GM18909 (cell line): ENCODE measurements at regions not wholly inside any gene's neighbourhood (a gene's known extent, or its start where the extent isn't known, plus 50 kb on each side); places are given as distances from the start of the nearest gene placed in this dataset.

Source experiments
- ATAC-seq: cut with Tn5 transposase; IDR thresholded peaks from one replicate; pipeline ENCODE4 v1.9.1; 2021; ENCODE audit warnings: mild to moderate bottlenecking; ENCODE audit not compliant: unreplicated experiment, poor library complexity

DNA sequence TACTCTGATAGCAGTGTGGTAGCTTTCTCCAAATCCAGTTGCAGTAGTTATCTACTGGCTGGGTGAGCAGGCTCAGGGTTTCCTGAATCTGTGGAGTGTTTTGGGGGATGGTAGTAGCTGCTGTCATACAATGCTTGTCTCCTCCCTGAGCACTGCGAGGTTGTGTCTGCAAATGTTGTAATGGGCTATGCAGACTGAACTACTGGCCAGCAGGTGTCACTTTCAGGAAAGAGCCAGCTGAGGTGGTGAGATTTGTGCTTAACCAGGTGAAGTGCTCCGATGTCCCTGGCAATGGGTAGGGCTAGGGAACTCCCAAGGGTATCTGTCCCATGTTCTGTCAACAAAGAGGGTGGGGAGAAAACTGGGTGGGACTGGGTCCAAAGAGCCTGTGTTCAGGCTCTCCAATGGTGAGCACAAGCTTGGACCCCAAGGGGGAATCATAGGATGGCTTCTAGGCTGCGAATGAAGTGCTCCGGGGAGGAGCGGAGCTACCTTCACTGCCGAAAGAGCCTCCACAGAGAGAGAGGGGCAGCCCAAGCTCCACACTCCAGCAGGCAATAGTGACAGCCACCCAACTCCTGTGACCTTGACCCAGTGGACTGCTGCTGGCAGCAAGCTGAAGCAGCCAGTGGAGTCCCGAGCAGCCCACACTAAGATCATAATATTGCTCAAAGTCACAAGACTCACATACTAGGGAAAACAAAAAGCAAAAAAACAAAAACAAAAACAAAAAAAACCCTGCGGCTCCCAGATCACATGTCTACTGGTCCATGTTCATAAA is 1324.0 kb upstream of the USP15 start:
- ATAC-seq, result no peak

DNA sequence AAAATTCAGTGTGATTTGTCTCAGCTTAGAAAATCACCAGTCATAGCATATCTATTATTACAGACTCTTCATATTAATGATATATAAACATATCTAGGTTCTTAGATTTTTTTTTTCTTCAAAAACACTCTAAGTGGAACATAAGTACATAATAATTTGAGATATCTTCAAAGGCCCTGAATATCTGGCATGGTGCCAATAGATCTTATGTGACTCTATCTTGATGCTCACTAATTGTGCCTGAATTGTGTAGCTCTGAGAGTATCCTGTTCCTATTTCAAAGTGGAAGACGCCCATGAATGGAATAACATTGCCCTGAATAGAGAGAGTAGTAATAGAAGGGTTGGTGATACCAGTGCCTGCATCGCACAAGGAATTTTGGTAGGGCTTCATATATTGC is 1312.7 kb upstream of the USP15 start:
- ATAC-seq, result no peak

GRCh38 chr12:60967128-60967527 is 1293.1 kb upstream of the USP15 start:
- no peak for ATAC-seq

DNA sequence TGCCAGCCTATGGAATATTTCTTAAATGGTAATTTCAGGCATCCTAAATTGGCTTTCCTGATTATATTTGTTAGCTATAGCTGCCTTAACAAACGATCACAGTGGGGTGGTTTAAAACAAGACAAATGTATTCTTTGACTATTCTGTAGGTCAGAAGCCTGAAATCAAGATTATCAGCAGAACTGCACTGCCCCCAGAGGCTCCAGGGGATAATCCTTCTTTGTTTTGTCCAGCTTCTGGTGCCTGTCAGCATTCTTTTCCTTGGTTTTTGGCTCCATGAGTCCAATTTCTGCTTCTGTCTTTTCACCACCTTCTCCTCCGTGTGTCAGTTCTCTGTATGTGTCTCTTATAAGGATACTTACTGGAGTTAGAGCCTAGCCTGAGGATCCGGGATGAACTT is 1282.2 kb upstream of the USP15 start:
- ATAC-seq, result no peak

DNA sequence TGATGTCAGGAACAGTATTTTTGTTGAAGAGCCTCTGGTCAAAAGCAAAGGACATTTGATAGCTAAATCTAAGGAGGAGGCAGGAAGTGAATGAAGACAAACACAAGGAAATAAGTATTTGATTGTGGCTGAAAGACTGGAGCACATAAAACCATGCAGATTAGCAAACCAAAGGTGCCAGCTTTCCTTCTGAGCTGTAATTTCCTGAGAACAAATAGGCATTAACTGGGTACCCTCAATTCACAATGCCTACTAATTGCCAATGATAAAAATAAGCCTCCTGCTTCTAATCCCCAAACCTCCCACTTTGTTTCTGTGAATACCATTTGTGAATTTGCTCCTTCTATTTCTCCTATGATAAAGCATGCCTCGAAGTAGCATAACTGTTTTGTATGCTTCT is 1279.6 kb upstream of the USP15 start:
- no peak for ATAC-seq

DNA sequence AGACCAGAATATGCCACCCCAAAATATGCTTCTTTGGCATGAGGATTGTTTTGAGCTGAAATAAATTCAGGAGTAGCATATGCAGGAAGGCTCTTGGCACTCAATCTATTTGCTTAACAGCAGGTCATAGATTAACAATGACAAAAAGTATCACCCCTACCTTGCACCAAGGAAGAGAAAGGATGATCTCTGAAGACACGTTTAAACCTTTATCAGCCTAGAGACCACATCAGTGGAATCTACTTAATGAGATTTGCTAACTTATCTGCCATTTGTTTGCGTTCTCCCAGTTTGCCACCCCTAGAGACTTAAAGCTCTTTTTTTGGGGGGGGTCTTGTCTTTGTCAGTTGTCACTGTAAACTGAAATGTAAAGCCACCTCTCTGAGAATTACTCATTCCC is 1278.7 kb upstream of the USP15 start:
- ATAC-seq, result no peak

DNA sequence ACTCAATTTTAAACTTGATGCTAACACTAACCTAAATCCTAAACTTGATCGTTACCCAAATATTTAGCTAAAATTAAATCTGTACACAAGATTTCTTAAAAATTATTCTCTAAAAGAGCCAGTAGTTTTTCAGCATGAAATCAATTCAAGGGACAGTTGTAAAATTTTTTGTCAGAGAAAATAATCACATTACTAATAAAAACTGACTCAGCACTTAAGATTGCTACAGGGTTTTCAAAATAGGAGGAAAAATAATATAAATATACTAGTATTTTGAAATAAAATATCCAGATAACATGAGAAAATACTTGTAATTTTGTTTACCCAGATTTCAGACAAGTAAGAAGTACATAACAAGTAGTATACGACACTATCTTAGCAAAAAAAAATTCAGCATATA is 1268.1 kb upstream of the USP15 start:
- no peak for ATAC-seq

- no peak for ATAC-seq
These were observed 1264.9 kb upstream of the USP15 start for GRCh38 chr12:60995256-60995825.

DNA sequence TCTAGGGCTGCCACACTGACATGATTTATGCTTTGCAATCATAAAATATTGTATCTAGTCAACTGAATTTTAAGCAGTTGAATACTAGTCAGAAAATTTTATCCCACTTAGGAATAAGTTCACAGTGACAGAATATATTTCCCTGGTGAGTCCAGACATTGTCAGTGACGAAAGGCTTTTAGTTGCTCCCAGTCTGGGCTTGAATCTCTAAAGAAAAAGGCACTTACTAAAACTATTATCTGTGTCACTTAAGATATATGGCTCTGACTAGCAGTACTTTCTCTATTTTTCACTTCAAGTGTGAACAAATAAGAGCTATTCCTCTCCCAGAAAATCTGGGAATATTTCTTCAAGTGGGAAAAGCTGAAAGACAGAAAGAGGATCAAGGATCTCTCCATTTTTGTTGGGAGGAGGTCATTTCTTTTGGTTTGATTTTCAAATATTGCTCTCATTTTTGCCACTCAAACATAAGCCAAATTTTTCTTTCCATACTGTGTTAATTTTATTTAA is 1262.3 kb upstream of the USP15 start:
- ATAC-seq, result no peak

DNA sequence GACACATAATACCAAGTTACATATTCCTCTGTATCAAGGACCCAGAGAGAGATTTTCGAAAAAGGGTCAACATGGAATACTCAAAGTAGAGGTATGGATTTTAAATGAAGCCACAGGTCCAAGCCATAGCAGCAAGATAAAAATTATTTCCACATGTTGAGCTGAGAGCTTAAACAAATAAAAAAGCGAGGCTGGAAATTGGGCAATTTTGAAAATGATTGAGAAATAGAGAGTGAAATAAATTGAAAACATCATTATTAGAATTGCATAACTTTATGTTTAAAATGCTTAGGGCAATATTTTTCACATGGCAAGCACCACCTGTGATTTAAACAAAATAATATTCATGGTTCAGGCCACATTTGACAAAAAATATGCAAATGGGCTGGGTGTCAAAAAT is 1251.0 kb upstream of the USP15 start:
- ATAC-seq, result no peak

DNA sequence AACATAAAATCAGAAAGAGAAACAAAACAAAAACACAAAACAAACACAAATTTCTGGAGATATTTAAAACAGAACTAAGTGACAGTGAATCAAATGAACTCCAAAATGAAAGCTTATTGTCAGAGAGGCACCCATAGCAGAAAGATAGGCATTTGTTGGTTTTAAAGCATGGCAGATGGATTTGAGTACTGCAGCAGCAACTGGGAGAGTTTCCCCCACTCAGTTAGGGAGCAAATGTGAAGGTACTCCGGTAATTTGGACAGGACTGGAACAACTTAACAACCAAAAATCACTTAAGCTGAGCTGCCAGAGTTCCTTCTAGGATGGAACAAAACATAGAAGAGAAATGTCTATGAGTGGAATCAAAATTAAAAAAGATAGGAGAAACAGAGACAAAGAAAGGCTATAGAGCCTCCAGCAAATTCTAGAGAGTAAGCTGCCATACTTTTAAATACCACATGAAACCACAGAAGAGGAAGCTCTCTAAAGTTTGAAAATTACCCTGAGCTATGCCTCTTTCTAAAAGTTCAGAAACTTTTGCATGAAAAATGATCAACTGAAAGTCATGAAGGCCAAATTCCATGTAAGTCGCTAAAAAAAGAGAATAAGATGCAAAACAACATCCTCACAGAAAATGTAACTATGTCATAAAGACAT is 1248.3 kb upstream of the USP15 start:
- ATAC-seq, result no peak

DNA sequence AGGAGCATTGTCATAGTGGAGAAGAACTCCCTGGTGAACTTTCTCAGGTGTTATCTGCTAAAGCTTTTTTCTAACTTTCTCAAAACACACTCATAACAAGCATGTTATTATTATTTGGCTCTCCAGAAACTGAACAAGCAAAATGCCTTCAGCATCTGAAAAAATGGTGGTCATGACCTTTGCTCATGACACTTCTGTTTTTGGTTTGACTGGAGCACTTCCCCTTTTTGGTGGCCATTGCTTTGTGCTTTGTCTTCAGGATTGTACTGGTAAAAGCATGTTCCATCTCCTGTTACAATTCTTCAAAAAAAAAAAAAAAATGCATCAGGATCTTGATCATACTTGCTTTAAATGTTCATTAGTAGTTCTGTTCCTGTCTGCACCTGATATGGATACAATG is 1241.6 kb upstream of the USP15 start:
- ATAC-seq, result no peak

GRCh38 chr12:61023231-61023630 is 1237.0 kb upstream of the USP15 start:
- ATAC-seq, result no peak

DNA sequence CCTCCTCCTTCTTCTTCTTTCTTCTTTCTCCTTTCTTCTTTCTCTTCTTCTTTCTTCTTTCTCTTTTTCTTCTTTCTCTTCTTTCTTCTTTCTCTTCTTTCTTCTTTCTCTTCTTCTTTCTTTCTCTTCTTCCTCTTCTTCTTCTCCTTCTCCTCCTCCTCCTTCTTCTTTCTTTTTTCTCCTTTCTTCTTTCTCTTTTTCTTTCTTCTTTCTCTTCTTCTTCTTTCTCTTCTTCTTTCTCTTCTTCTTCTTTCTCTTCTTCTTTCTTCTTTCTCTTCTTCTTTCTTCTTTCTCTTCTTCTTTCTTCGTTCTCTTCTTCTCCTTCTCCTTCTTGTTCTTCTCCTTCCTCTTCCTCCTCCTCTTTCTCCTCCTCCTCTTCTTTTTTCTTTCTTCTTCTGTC is 1230.7 kb upstream of the USP15 start:
- ATAC-seq, result no peak

DNA sequence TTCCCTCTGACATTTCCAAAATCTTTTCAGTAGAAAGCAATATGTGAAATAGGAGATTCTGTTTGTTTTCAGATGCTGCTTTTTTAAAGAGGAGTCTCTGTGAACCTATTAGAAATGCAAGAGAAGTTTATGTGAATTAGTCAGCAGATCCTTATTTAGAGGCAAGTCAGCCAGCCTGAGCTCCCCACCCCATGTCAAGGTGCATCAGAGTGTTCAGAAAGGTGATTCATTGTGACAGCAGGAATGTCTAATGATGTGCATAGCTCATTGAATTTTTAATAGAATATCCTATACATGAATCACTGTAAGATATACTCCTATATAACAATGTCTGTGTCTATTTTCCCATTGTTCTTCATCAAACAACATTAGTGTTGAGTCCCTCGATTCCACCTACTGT is 1222.4 kb upstream of the USP15 start:
- ATAC-seq, result no peak

- no peak for ATAC-seq
These were observed 1216.4 kb upstream of the USP15 start for GRCh38 chr12:61043838-61044237.

- no peak for ATAC-seq
These were observed 1215.4 kb upstream of the USP15 start for GRCh38 chr12:61044766-61045165.

GRCh38 chr12:61070640-61071414 is 1189.4 kb upstream of the USP15 start:
- ATAC-seq, result no peak

GRCh38 chr12:61072717-61073116 is 1187.5 kb upstream of the USP15 start:
- no peak for ATAC-seq

GRCh38 chr12:61095111-61095510 is 1165.1 kb upstream of the USP15 start:
- ATAC-seq, result no peak

DNA sequence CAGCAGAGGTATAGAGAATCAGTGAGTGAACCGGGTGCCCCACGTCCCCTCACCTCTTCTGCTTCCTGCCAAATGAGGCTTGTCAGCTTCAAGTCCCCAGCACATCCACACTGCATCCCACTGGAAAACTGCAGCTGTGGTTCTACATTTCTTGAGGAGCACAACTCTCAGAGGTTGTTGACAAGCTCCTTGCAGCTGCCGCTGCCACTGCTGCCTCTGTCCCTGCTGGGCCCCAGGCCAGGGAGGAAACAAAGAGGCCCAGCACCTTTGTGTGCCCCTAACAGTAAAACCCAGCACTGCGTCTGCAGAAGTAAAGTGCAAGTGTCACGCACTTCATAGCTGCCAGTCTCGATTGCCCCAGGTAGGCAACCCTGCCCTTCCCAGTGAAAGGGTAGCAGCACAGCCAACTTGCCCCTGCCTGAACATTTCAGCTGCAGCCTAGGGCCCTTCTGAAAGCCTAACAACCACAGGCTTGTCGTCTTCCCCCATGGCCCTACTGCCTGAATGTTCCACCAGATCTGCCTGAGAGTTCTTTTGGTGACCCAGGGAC is 1162.1 kb upstream of the USP15 start:
- ATAC-seq, result no peak
